Fibroblast of lung (primary cell): ENCODE measurements at regions not wholly inside any gene's neighbourhood (a gene's known extent, or its start where the extent isn't known, plus 50 kb on each side); places are given as distances from the start of the nearest gene placed in this dataset.

ENCODE experiments used
- DNase-seq, 2 donors: peaks; one replicate each; pipeline versions ENCODE4 v3.0.0 to v3.0.0-alpha.2; 2010; ENCODE audit warnings: low read depth in 2 of 2
- H2AFZ ChIP-seq: 2 replicates; pipeline ENCODE4 v1.5.1; 2012; ENCODE audit warnings: low read length, control low read depth, inconsistent platforms
- H3K27ac ChIP-seq: 2 replicates; pipeline ENCODE4 v1.5.1; 2011; ENCODE audit warnings: low read length, control low read depth; ENCODE audit not compliant: insufficient read depth
- H3K27me3 ChIP-seq: 2 replicates; pipeline ENCODE4 v1.5.1; 2011; ENCODE audit warnings: mild to moderate bottlenecking, low read length; ENCODE audit not compliant: control insufficient read depth, insufficient read depth
- H3K36me3 ChIP-seq: 2 replicates; pipeline ENCODE4 v1.5.1; 2011; ENCODE audit warnings: low read length; ENCODE audit not compliant: control insufficient read depth, insufficient read depth
- H3K4me1 ChIP-seq: 2 replicates; pipeline ENCODE4 v1.5.1; 2011; ENCODE audit warnings: low read length; ENCODE audit not compliant: control insufficient read depth, insufficient read depth; ENCODE audit errors: extremely low read depth
- H3K4me2 ChIP-seq: 2 replicates; pipeline ENCODE4 v1.5.1; 2011; ENCODE audit warnings: low read length, control low read depth; ENCODE audit not compliant: insufficient read depth; ENCODE audit errors: extremely low read depth
- H3K4me3 ChIP-seq, 4 experiments: fragments of 200-600 bp in 1 of 4; sonication (generic) in 1 of 4; replicated peaks in 1 of 4; 2 replicates each; pipeline ENCODE4 v1.5.1; 2011 to 2016; ENCODE audit warnings: low read length in 4 of 4, low read depth in 3 of 4, mild to moderate bottlenecking in 3 of 4, control low read depth in 2 of 4, inconsistent platforms in 1 of 4, mixed read lengths in 1 of 4; ENCODE audit not compliant: insufficient read depth in 1 of 4; ENCODE audit errors: control extremely low read depth in 1 of 4
- H3K79me2 ChIP-seq: 2 replicates; pipeline ENCODE4 v1.5.1; 2012; ENCODE audit warnings: mild to moderate bottlenecking, low read length, inconsistent platforms; ENCODE audit not compliant: control insufficient read depth, insufficient read depth
- H3K9ac ChIP-seq: 2 replicates; pipeline ENCODE4 v1.5.1; 2011; ENCODE audit warnings: mild to moderate bottlenecking, low read length, control low read depth; ENCODE audit not compliant: insufficient read depth
- H3K9me3 ChIP-seq: 2 replicates; pipeline ENCODE4 v1.5.1; 2012; ENCODE audit warnings: low read depth, low read length; ENCODE audit not compliant: control insufficient read depth, insufficient read depth
- H4K20me1 ChIP-seq: 2 replicates; pipeline ENCODE4 v1.5.1; 2011; ENCODE audit warnings: low read length; ENCODE audit not compliant: control insufficient read depth, insufficient read depth; ENCODE audit errors: extremely low read depth
- EZH2 ChIP-seq: IDR thresholded peaks from 2 replicates; pipeline ENCODE4 v1.5.1; 2012; ENCODE audit warnings: low read length, control low read depth, mild to moderate bottlenecking; ENCODE audit errors: missing control alignments
- TF ChIP-seq, protein P1 (sequence below), 2 donors: IDR thresholded peaks in 1 of 2; conservative IDR thresholded peaks in 1 of 2; 1 replicate in 1 of 2; 2 replicates in 1 of 2; pipeline ENCODE4 v1.5.1; 2011 to 2012; ENCODE audit warnings: low read length in 2 of 2, control low read depth in 1 of 2, inconsistent platforms in 1 of 2, low read depth in 1 of 2, mild to moderate bottlenecking in 1 of 2

DNA sequence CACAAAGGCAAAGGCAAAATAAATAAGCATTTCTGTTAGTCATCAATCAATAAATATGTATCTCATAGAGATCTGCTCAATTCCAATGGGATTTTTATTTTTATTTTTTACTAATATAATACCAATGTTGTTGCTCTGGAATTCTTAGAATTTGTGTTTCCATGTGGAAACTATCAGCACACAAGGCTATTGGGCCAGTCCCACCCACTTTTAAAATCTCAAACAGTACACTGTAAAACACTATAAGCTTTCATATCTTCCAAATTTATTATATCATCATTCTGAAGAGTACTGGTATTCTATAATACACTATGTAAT lies 563.8 kb upstream of the MARCKS start:
- no peak overlapping the region for H3K4me3 ChIP-seq
- TF ChIP-seq EZH2: no peak
- TF ChIP-seq, protein P1, sequence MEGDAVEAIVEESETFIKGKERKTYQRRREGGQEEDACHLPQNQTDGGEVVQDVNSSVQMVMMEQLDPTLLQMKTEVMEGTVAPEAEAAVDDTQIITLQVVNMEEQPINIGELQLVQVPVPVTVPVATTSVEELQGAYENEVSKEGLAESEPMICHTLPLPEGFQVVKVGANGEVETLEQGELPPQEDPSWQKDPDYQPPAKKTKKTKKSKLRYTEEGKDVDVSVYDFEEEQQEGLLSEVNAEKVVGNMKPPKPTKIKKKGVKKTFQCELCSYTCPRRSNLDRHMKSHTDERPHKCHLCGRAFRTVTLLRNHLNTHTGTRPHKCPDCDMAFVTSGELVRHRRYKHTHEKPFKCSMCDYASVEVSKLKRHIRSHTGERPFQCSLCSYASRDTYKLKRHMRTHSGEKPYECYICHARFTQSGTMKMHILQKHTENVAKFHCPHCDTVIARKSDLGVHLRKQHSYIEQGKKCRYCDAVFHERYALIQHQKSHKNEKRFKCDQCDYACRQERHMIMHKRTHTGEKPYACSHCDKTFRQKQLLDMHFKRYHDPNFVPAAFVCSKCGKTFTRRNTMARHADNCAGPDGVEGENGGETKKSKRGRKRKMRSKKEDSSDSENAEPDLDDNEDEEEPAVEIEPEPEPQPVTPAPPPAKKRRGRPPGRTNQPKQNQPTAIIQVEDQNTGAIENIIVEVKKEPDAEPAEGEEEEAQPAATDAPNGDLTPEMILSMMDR (conservative IDR thresholded peaks at IDR 0.05 in 1 of 2, IDR thresholded peaks at IDR 0.05 in 1 of 2; ENCODE audit: low read depth in 1 of 2, low read length in 2 of 2): no peak
- no peak overlapping the region for H3K4me2 ChIP-seq
- no peak overlapping the region for H3K9ac ChIP-seq
- H3K9me3 ChIP-seq: no peaks in the 10 kb centered on the region
- H3K4me1 ChIP-seq: no peaks in the 10 kb centered on the region
- H3K36me3 ChIP-seq: no peaks in the 10 kb centered on the region
- no peak overlapping the region for H2AFZ ChIP-seq
- no peaks in the 10 kb centered on the region for H3K79me2 ChIP-seq
- H3K27me3 ChIP-seq: no peaks in the 10 kb centered on the region
- DNase-seq: no peak
- H4K20me1 ChIP-seq: no peaks in the 10 kb centered on the region
- no peak overlapping the region for H3K27ac ChIP-seq

- TF ChIP-seq EZH2: no peak
- TF ChIP-seq, protein P1 (conservative IDR thresholded peaks at IDR 0.05 in 1 of 2, IDR thresholded peaks at IDR 0.05 in 1 of 2; ENCODE audit: low read depth in 1 of 2, low read length in 2 of 2): no peak
- H3K27me3 ChIP-seq: no peaks in the 10 kb centered on the region
- no peaks in the 10 kb centered on the region for H4K20me1 ChIP-seq
- H3K4me2 ChIP-seq: no peak overlapping the region
- no peak overlapping the region for H3K4me3 ChIP-seq
- peak overlapping the region; percentile 7 for H2AFZ ChIP-seq
- DNase-seq: no peak
- H3K4me1 ChIP-seq: peaks cover 4% of the 10 kb centered on the region
- no peak overlapping the region for H3K27ac ChIP-seq
- H3K9me3 ChIP-seq: no peaks in the 10 kb centered on the region
- H3K79me2 ChIP-seq: no peaks in the 10 kb centered on the region
- no peaks in the 10 kb centered on the region for H3K36me3 ChIP-seq
- H3K9ac ChIP-seq: no peak overlapping the region
Measured at GRCh38 chr6:113299531-113299930, 557.6 kb upstream of the MARCKS start.

DNA sequence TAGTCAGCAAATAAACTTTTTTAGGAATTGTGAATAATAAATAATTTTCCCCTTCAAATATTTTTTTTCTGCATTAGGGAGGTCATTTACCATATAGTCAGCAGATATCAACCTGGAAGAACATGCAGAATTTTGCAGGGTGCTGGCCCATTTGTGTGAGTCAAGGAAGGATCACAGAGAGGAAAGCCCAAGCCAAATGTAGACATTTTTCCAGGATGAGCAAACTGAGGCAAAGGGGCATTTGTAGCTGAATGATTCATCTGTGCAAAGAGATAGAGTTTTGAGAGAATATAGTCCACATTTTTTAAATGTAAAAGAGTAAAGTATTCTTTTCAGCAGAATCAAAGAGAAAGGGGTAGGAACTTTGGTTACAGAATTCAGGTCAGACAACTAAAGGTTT lies 555.5 kb upstream of the MARCKS start:
- DNase-seq: peak in 1 of 2 donors; percentile 44
- Histone ChIP-seq H3K4me1 (peaks cover 4% of the 10 kb centered on the region), H3K36me3 (no peaks in the 10 kb centered on the region), H3K79me2 (no peaks in the 10 kb centered on the region), H3K4me2 (no peak overlapping the region), H3K27me3 (no peaks in the 10 kb centered on the region), H4K20me1 (no peaks in the 10 kb centered on the region), H3K9me3 (no peaks in the 10 kb centered on the region), H3K27ac (no peak overlapping the region), H3K9ac (no peak overlapping the region), H3K4me3 (no peak overlapping the region), H2AFZ (no peak overlapping the region)
- no peak for TF ChIP-seq EZH2
- TF ChIP-seq, protein P1 (conservative IDR thresholded peaks at IDR 0.05 in 1 of 2, IDR thresholded peaks at IDR 0.05 in 1 of 2; ENCODE audit: low read depth in 1 of 2, low read length in 2 of 2): no peak
